ENCODE measurements at regions not wholly inside any gene's neighbourhood (a gene's known extent, or its start where the extent isn't known, plus 50 kb on each side); places are given as distances from the start of the nearest gene placed in this dataset.
"Not testable (repeated sequence)": the region's sequence is repeated elsewhere in the genome, so short reads cannot be mapped to it uniquely, and the experiment has no call there.

DNA sequence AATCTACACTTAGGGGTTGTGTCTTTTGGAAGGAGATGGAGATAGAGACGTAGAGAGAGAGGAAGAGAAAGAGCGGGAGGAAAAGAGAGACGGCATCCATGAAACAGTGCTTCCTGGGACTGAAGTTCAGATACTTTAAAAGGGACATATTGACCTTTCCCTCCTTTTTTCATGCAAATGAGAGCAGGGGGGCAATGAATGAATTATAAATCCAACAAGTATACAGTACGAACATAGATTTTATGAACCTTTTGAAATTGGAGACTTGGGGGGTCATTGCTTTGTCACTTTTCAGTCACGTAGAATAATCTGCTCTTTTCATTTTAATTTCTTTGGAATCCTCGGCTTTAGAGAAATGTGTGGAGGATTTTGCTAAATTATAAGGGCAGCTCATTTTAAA is 364.2 kb downstream of the MAT2B start:
- H3K27ac ChIP-seq (ENCODE audit: low read length, poor library complexity, severe bottlenecking), result no peak overlapping the region
- H2AFZ ChIP-seq (ENCODE audit: low read depth, low read length), result no peak overlapping the region
- no peak overlapping the region for H2BK120ac ChIP-seq (ENCODE audit: low read depth, low read length)
- WGBS, result 92% methylated on average over 6 of the region's 6 CpGs
- no peaks in the 10 kb centered on the region for H3K27me3 ChIP-seq (ENCODE audit: control insufficient read depth in 1 of 2, insufficient read depth in 1 of 2, low read length in 2 of 2)
- no peak overlapping the region for H4K91ac ChIP-seq (ENCODE audit: low read length)
- H3K4me1 ChIP-seq (ENCODE audit: control insufficient read depth, insufficient read depth, low read depth, low read length), result no peaks in the 10 kb centered on the region
- no peak overlapping the region for H3K4ac ChIP-seq (ENCODE audit: low read depth in 1 of 2, low read length in 2 of 2)
- no peak overlapping the region for H2BK12ac ChIP-seq (ENCODE audit: low read length in 2 of 2)
- H3K79me1 ChIP-seq (replicated peaks; ENCODE audit: low read length, poor library complexity, severe bottlenecking), result no peaks in the 10 kb centered on the region
- H3K18ac ChIP-seq (ENCODE audit: low read depth in 1 of 2, low read length in 2 of 2), result no peak overlapping the region
- H2BK5ac ChIP-seq (ENCODE audit: low read depth, low read length, poor library complexity, severe bottlenecking), result no peak overlapping the region
- no peak overlapping the region for H4K8ac ChIP-seq (ENCODE audit: low read length)
- H3K23ac ChIP-seq (ENCODE audit: low read length in 2 of 2), result no peak overlapping the region
- no peak overlapping the region for H2BK15ac ChIP-seq (ENCODE audit: low read depth, poor library complexity, severe bottlenecking)
- no peaks in the 10 kb centered on the region for H3K36me3 ChIP-seq (ENCODE audit: control insufficient read depth in 1 of 2, insufficient read depth in 2 of 2, low read depth in 1 of 2, low read length in 2 of 2)
- no peak overlapping the region for H3K14ac ChIP-seq (ENCODE audit: low read length in 2 of 2)
- no peak overlapping the region for H2AK5ac ChIP-seq (ENCODE audit: low read length, severe bottlenecking)
- H3K9ac ChIP-seq (ENCODE audit: low read length), result no peak overlapping the region
- H3K4me3 ChIP-seq (ENCODE audit: insufficient read depth in 1 of 2, low read depth in 1 of 2, low read length in 2 of 2), result no peak overlapping the region
- no peak for DNase-seq
- H3K4me2 ChIP-seq (ENCODE audit: low read length, poor library complexity, severe bottlenecking), result no peak overlapping the region
- H3K9me3 ChIP-seq (ENCODE audit: control insufficient read depth, low read length), result no peaks in the 10 kb centered on the region

DNA sequence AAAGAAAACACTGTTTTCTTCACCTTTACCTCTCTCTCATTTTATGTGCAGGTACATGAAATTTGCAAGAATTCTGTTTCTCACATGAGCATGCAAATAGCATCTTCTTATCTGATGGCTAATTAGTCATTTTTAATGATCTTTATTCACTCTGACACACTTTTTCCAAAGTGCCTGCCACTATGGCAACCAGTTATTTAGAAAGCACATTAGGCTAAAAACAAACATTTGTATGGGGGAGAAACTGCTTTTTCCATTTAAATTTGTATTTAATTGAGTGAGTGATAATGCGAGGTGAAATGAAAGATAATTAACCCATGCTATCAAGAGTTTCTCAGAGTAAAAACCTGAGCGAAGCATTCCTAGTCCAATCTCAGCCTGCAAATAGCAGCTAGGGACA is 365.0 kb downstream of the MAT2B start:
- Histone ChIP-seq H3K9ac (ENCODE audit: low read length) (no peak overlapping the region), H2BK15ac (ENCODE audit: low read depth, poor library complexity, severe bottlenecking) (no peak overlapping the region), H3K4me1 (ENCODE audit: control insufficient read depth, insufficient read depth, low read depth, low read length) (no peaks in the 10 kb centered on the region), H3K18ac (ENCODE audit: low read depth in 1 of 2, low read length in 2 of 2) (no peak overlapping the region), H3K4me3 (ENCODE audit: insufficient read depth in 1 of 2, low read depth in 1 of 2, low read length in 2 of 2) (no peak overlapping the region), H2BK12ac (ENCODE audit: low read length in 2 of 2) (no peak overlapping the region), H3K79me1 (replicated peaks; ENCODE audit: low read length, poor library complexity, severe bottlenecking) (no peaks in the 10 kb centered on the region), H2BK5ac (ENCODE audit: low read depth, low read length, poor library complexity, severe bottlenecking) (no peak overlapping the region), H4K8ac (ENCODE audit: low read length) (no peak overlapping the region), H3K4ac (ENCODE audit: low read depth in 1 of 2, low read length in 2 of 2) (no peak overlapping the region), H2BK120ac (ENCODE audit: low read depth, low read length) (no peak overlapping the region), H3K23ac (ENCODE audit: low read length in 2 of 2) (no peak overlapping the region), H2AFZ (ENCODE audit: low read depth, low read length) (no peak overlapping the region), H3K36me3 (ENCODE audit: control insufficient read depth in 1 of 2, insufficient read depth in 2 of 2, low read depth in 1 of 2, low read length in 2 of 2) (no peaks in the 10 kb centered on the region), H3K27ac (ENCODE audit: low read length, poor library complexity, severe bottlenecking) (no peak overlapping the region), H4K91ac (ENCODE audit: low read length) (no peak overlapping the region), H2AK5ac (ENCODE audit: low read length, severe bottlenecking) (no peak overlapping the region), H3K4me2 (ENCODE audit: low read length, poor library complexity, severe bottlenecking) (no peak overlapping the region), H3K14ac (ENCODE audit: low read length in 2 of 2) (no peak overlapping the region), H3K9me3 (ENCODE audit: control insufficient read depth, low read length) (no peaks in the 10 kb centered on the region), H3K27me3 (ENCODE audit: control insufficient read depth in 1 of 2, insufficient read depth in 1 of 2, low read length in 2 of 2) (no peaks in the 10 kb centered on the region)
- 97% methylated on average over 2 of the region's 2 CpGs for WGBS
- DNase-seq, result no peak

DNA sequence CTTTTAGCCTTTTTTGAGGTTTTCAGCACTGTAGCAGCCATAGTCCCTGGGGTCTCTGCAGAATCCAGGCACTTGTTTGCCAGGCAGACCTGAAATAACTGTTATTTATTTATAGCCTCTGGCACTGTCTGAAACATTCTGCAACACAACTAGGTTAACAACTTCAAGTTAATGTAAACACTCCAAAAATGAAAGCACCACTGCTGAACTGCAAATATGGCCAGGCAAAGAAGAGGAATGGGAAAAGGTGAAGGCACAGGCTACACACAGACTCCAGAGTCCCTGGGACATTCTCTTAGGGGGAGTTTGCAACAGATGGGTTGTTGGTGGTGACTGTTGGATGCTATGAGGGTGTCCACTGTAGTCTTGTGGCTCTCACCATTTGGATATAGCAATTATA is 369.0 kb downstream of the MAT2B start:
- Histone ChIP-seq H2AK5ac (ENCODE audit: low read length, severe bottlenecking) (no peak overlapping the region), H2BK15ac (ENCODE audit: low read depth, poor library complexity, severe bottlenecking) (no peak overlapping the region), H2AFZ (ENCODE audit: low read depth, low read length) (peak overlapping the region; percentile 4), H3K18ac (ENCODE audit: low read depth in 1 of 2, low read length in 2 of 2) (peak overlapping the region in 1 of 2 experiments; percentile 24), H3K4me1 (ENCODE audit: control insufficient read depth, insufficient read depth, low read depth, low read length) (no peaks in the 10 kb centered on the region), H3K36me3 (ENCODE audit: control insufficient read depth in 1 of 2, insufficient read depth in 2 of 2, low read depth in 1 of 2, low read length in 2 of 2) (no peaks in the 10 kb centered on the region), H3K14ac (ENCODE audit: low read length in 2 of 2) (no peak overlapping the region), H3K4me3 (ENCODE audit: insufficient read depth in 1 of 2, low read depth in 1 of 2, low read length in 2 of 2) (no peak overlapping the region), H4K8ac (ENCODE audit: low read length) (no peak overlapping the region), H3K4me2 (ENCODE audit: low read length, poor library complexity, severe bottlenecking) (no peak overlapping the region), H3K27me3 (ENCODE audit: control insufficient read depth in 1 of 2, insufficient read depth in 1 of 2, low read length in 2 of 2) (no peaks in the 10 kb centered on the region), H4K91ac (ENCODE audit: low read length) (no peak overlapping the region), H3K23ac (ENCODE audit: low read length in 2 of 2) (no peak overlapping the region), H3K4ac (ENCODE audit: low read depth in 1 of 2, low read length in 2 of 2) (no peak overlapping the region), H3K9me3 (ENCODE audit: control insufficient read depth, low read length) (no peaks in the 10 kb centered on the region), H2BK12ac (ENCODE audit: low read length in 2 of 2) (no peak overlapping the region), H3K9ac (ENCODE audit: low read length) (no peak overlapping the region), H3K79me1 (replicated peaks; ENCODE audit: low read length, poor library complexity, severe bottlenecking) (no peaks in the 10 kb centered on the region), H2BK5ac (ENCODE audit: low read depth, low read length, poor library complexity, severe bottlenecking) (no peak overlapping the region), H2BK120ac (ENCODE audit: low read depth, low read length) (no peak overlapping the region), H3K27ac (ENCODE audit: low read length, poor library complexity, severe bottlenecking) (no peak overlapping the region)
- peak; percentile 40 for DNase-seq

DNA sequence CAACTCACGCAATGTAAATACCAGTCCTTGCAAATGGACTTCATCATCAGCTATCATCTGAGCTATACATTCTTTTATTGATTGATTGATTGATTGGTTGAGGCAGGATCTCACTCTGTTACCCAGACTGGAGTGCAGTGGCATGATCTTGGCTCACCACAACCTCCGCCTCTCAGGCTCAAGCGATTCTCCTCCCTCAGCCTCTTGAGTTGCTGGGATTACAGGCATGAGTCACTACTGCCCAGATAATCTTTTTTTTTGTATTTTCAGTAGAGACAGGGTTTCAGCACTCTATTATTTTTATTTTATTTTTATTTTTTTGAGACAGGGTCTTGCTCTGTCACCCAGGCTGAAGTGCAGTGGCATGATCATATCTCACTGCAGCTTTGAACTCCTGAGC is 369.5 kb downstream of the MAT2B start:
- H3K36me3 ChIP-seq (ENCODE audit: control insufficient read depth in 1 of 2, insufficient read depth in 2 of 2, low read depth in 1 of 2, low read length in 2 of 2); H3K14ac ChIP-seq (ENCODE audit: low read length in 2 of 2); H2AFZ ChIP-seq (ENCODE audit: low read depth, low read length); H3K18ac ChIP-seq (ENCODE audit: low read depth in 1 of 2, low read length in 2 of 2); H4K8ac ChIP-seq (ENCODE audit: low read length); H2AK5ac ChIP-seq (ENCODE audit: low read length, severe bottlenecking); H3K4me3 ChIP-seq (ENCODE audit: insufficient read depth in 1 of 2, low read depth in 1 of 2, low read length in 2 of 2); H3K4ac ChIP-seq (ENCODE audit: low read depth in 1 of 2, low read length in 2 of 2); H2BK5ac ChIP-seq (ENCODE audit: low read depth, low read length, poor library complexity, severe bottlenecking); H2BK12ac ChIP-seq (ENCODE audit: low read length in 2 of 2); H3K9ac ChIP-seq (ENCODE audit: low read length); H3K23ac ChIP-seq (ENCODE audit: low read length in 2 of 2); H3K4me1 ChIP-seq (ENCODE audit: control insufficient read depth, insufficient read depth, low read depth, low read length); H3K27ac ChIP-seq (ENCODE audit: low read length, poor library complexity, severe bottlenecking); H2BK120ac ChIP-seq (ENCODE audit: low read depth, low read length); H3K9me3 ChIP-seq (ENCODE audit: control insufficient read depth, low read length); H3K27me3 ChIP-seq (ENCODE audit: control insufficient read depth in 1 of 2, insufficient read depth in 1 of 2, low read length in 2 of 2); H3K79me1 ChIP-seq (replicated peaks; ENCODE audit: low read length, poor library complexity, severe bottlenecking); H4K91ac ChIP-seq (ENCODE audit: low read length); H3K4me2 ChIP-seq (ENCODE audit: low read length, poor library complexity, severe bottlenecking); H2BK15ac ChIP-seq (ENCODE audit: low read depth, poor library complexity, severe bottlenecking): not testable (repeated sequence)
- WGBS, result no CpG with 5 or more reads among the region's 3 CpGs
- peak; percentile 65 for DNase-seq
